Upper lobe of right lung (tissue), 1 donor: ENCODE measurements at regions not wholly inside any gene's neighbourhood (a gene's known extent, or its start where the extent isn't known, plus 50 kb on each side); places are given as distances from the start of the nearest gene placed in this dataset.

Experiments
- ATAC-seq: fragments of 200-7000 bp; cut with Tn5 transposase; one replicate; pipeline ENCODE4 v1.9.1; 2020; ENCODE audit warnings: mild to moderate bottlenecking, moderate library complexity
- DNase-seq: peaks from one replicate; pipeline ENCODE4 v3.0.0-alpha.2; 2020
- H3K27ac ChIP-seq: fragments of 200-600 bp; one replicate; pipeline ENCODE4 v1.8.0; 2022
- H3K27me3 ChIP-seq: fragments of 200-600 bp; one replicate; pipeline ENCODE4 v1.8.0; 2022; ENCODE audit warnings: mild to moderate bottlenecking
- H3K36me3 ChIP-seq: fragments of 200-600 bp; one replicate; pipeline ENCODE4 v1.8.0; 2022
- H3K4me1 ChIP-seq: fragments of 200-600 bp; one replicate; pipeline ENCODE4 v1.8.0; 2022
- H3K4me3 ChIP-seq: fragments of 200-600 bp; one replicate; pipeline ENCODE4 v1.8.0; 2022; ENCODE audit warnings: mild to moderate bottlenecking
- H3K9me3 ChIP-seq: fragments of 200-600 bp; one replicate; pipeline ENCODE4 v1.8.0; 2022
- intact Hi-C: fragments of 100-400 bp; cut with DNase I; formaldehyde crosslinking; loops from one replicate; pipeline ENCODE4 v1.11.0; 2022
- TF ChIP-seq, protein P1 (sequence below): fragments of 200-600 bp; IDR thresholded peaks from one replicate; pipeline ENCODE4 v1.8.0; 2022; ENCODE audit warnings: antibody characterized with exemption
- donor health status: DM: no; HTN: yes; CAD: no; lungs with severe emphysema.

DNA sequence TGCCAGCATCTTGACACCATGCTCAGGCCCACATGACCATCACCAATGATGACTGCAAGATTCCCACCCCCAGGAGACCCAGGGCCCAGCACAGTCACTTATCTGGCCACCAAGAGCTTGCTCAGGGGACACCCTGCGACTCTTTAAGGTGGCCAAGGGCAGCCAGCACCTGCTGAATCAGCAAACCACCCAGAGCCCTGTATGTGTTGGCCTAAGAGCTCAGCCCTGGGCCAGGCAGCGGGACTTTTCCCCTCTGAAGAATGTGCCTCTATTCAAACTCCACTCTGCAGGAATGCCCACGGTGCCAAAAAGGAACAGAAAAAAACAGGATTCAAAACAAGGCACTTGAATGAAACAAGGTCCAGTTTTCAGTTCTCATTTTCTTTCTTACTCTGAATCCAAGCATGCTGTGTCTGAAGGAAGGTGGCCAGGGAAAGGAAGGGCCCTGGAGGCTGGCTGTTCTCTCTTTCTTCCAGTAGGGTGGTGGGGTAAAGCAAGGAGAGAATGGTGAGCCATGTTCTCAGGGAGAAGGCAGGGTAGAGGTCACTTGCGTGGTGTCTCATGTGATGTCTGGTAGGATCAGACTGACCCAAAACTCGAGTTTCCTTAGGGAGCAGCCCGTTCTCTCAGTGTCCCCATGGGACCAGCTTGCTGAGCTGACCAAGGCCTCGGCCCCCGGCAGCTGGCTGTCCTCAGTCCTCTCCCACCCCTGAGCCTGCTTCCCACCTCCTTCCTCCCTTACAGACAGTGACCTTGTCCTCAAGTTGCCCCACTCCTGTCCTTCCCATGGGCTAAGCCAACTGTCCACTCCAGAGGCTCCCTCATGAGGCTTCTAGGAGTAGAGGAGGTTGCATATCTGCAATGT lies 150.0 kb downstream of the RNF152 start:
- Histone ChIP-seq H3K9me3 (no peaks in the 10 kb centered on the region), H3K27me3 (no peaks in the 10 kb centered on the region), H3K27ac (peak overlapping the region; percentile 61), H3K4me1 (peaks cover 18% of the 10 kb centered on the region), H3K36me3 (no peaks in the 10 kb centered on the region), H3K4me3 (no peak overlapping the region)
- TF ChIP-seq, protein P1, sequence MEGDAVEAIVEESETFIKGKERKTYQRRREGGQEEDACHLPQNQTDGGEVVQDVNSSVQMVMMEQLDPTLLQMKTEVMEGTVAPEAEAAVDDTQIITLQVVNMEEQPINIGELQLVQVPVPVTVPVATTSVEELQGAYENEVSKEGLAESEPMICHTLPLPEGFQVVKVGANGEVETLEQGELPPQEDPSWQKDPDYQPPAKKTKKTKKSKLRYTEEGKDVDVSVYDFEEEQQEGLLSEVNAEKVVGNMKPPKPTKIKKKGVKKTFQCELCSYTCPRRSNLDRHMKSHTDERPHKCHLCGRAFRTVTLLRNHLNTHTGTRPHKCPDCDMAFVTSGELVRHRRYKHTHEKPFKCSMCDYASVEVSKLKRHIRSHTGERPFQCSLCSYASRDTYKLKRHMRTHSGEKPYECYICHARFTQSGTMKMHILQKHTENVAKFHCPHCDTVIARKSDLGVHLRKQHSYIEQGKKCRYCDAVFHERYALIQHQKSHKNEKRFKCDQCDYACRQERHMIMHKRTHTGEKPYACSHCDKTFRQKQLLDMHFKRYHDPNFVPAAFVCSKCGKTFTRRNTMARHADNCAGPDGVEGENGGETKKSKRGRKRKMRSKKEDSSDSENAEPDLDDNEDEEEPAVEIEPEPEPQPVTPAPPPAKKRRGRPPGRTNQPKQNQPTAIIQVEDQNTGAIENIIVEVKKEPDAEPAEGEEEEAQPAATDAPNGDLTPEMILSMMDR: no peak
- intact Hi-C loops: no loop called here
- peak; percentile 53 for ATAC-seq
- DNase-seq: no peak

DNA sequence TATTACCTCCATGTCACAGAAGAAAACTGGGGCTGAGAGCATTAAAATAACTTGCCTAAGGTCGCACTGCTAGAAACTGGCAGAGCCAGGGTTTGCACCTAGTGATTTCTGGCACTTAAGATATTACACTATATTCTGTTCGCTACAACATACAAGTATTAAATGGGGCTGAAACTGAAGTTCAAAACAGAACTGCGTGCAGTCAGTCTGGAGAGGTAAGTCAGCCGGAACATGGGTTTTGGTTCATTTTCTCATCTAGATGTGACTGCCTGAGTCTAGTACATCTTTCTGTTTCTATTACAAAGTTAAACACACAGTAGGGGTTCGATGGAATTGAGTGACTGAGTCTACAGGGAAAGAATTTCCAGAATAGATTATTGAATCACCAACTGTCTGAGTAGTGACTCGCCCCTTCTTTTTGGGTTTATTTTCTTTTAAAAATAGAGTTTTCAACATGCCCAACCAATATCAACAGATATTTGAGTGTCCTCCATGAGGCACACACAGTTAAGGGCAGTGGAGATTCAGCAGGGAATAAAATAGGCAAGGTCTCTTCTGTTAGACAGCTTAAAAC lies 150.8 kb downstream of the RNF152 start:
- no peak overlapping the region for H3K4me3 ChIP-seq
- H3K27ac ChIP-seq: peak overlapping the region; percentile 61
- no peak for DNase-seq
- H3K36me3 ChIP-seq: no peaks in the 10 kb centered on the region
- no peaks in the 10 kb centered on the region for H3K27me3 ChIP-seq
- no peak for ATAC-seq
- H3K4me1 ChIP-seq: peaks cover 18% of the 10 kb centered on the region
- intact Hi-C loops: no loop called here
- TF ChIP-seq, protein P1: no peak
- no peaks in the 10 kb centered on the region for H3K9me3 ChIP-seq

DNA sequence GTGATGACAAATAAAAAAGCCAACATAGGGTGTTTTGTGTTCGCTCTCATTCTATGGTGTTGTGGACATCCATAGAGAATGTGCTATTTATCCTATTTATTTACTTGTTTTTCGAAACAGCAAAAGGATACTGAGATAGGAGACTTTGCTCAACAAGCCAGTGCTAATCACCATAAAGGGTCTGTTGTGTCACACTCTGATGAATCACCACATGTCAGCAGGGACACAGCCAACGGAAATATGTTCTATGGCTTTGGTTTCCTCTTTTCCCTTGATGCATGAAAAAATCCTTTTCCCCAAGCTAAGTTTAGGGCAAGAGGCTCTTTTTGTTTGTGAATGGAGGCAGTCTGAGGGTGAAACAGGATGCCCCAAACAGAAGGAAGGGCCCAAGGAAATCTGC lies 154.3 kb downstream of the RNF152 start:
- intact Hi-C loops: no loop called here
- Histone ChIP-seq H3K4me1 (peaks cover 29% of the 10 kb centered on the region), H3K27ac (peak overlapping the region; percentile 81), H3K36me3 (no peaks in the 10 kb centered on the region), H3K27me3 (no peaks in the 10 kb centered on the region), H3K9me3 (no peaks in the 10 kb centered on the region), H3K4me3 (no peak overlapping the region)
- DNase-seq: no peak
- TF ChIP-seq, protein P1: no peak
- ATAC-seq: peak; percentile 73

DNA sequence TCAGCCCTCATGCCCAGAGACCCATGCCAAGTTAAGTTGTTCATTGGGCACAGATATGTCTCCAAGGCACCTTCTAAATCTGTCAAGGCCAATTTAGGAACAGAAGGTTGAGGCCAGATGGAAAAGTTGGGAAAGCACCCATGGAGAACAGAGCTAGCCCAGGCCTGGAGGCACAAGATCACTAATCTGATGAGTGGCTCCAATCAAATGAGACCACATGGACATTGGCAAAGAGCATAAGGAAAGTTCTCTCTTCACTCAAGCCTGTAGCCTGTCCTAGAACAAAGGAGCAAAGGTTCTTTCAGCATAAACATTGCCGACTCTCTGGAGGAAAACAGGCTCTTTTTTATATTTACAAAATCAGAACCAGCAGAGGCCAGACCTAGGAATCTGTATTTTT lies 154.8 kb downstream of the RNF152 start:
- Histone ChIP-seq H3K4me3 (no peak overlapping the region), H3K27me3 (no peaks in the 10 kb centered on the region), H3K27ac (peak overlapping the region; percentile 81), H3K36me3 (no peaks in the 10 kb centered on the region), H3K9me3 (no peaks in the 10 kb centered on the region), H3K4me1 (peaks cover 27% of the 10 kb centered on the region)
- intact Hi-C loops: no loop called here
- TF ChIP-seq, protein P1: no peak
- no peak for DNase-seq
- peak; percentile 53 for ATAC-seq

DNA sequence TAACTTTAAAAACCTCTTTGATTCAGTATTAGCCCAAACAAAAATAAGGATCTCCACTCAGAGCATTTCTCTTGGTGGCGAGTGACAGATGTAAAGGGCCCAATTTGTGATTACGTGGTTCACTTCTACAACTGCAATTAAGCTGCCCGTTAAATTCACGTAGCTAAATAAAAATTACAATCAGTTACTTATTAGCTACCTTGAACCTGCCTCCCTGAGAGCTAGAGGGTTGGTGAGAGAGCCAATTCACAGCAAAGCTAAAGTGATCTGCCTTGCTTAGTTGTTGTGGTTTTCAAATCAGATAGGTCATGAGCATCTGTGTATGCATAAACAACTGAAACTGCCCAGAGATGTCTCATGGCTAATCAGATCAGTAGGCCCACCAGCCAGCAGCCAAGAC lies 156.7 kb downstream of the RNF152 start:
- H3K27ac ChIP-seq: no peak overlapping the region
- H3K27me3 ChIP-seq: no peaks in the 10 kb centered on the region
- peaks cover 41% of the 10 kb centered on the region for H3K4me1 ChIP-seq
- H3K9me3 ChIP-seq: no peaks in the 10 kb centered on the region
- intact Hi-C loops: no loop called here
- DNase-seq (no peak), ATAC-seq (no peak)
- no peaks in the 10 kb centered on the region for H3K36me3 ChIP-seq
- TF ChIP-seq, protein P1: no peak
- no peak overlapping the region for H3K4me3 ChIP-seq
